ENCODE measurements at regions not wholly inside any gene's neighbourhood (a gene's known extent, or its start where the extent isn't known, plus 50 kb on each side); places are given as distances from the start of the nearest gene placed in this dataset.

DNA sequence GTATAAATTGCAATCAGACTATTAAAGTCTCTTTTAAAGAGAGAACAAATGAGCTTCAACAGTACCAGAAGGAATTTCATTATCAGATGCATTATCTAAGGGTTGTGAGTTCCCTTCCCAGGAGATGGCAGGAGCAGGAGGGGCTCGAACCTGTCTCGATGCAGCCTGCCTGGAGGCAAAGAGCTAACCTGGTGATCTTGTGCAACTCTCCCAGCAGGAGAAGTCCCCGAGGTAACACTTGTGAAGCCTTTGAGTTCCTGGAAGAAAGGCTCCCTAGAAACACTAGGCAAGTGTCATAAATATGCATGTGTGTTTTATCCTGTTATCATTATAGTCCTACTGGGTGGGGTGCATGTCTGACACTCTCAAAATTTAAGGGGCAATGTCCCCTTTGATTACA, 232.2 kb upstream of the ARID1B start:
- TF ChIP-seq POLR2AphosphoS5 (IDR thresholded peaks at IDR 0.05) = no peak
- TF ChIP-seq, protein P1, sequence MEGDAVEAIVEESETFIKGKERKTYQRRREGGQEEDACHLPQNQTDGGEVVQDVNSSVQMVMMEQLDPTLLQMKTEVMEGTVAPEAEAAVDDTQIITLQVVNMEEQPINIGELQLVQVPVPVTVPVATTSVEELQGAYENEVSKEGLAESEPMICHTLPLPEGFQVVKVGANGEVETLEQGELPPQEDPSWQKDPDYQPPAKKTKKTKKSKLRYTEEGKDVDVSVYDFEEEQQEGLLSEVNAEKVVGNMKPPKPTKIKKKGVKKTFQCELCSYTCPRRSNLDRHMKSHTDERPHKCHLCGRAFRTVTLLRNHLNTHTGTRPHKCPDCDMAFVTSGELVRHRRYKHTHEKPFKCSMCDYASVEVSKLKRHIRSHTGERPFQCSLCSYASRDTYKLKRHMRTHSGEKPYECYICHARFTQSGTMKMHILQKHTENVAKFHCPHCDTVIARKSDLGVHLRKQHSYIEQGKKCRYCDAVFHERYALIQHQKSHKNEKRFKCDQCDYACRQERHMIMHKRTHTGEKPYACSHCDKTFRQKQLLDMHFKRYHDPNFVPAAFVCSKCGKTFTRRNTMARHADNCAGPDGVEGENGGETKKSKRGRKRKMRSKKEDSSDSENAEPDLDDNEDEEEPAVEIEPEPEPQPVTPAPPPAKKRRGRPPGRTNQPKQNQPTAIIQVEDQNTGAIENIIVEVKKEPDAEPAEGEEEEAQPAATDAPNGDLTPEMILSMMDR (IDR thresholded peaks at IDR 0.05) = no peak

All from prostate gland (tissue), 2 donors.